Osteocyte (in vitro differentiated cells): ENCODE measurements at regions not wholly inside any gene's neighbourhood (a gene's known extent, or its start where the extent isn't known, plus 50 kb on each side); places are given as distances from the start of the nearest gene placed in this dataset.

ENCODE experiments used
- DNase-seq: peaks from one replicate; pipeline ENCODE4 v3.0.0; 2021; ENCODE audit warnings: mixed read lengths; ENCODE audit not compliant: unreplicated experiment; ENCODE audit errors: extremely low spot score
- H3K27ac Mint-ChIP-seq: one replicate; pipeline ENCODE4 v1.8.0; 2021; ENCODE audit warnings: mild to moderate bottlenecking, mixed read lengths; ENCODE audit not compliant: unreplicated experiment
- H3K27me3 Mint-ChIP-seq: one replicate; pipeline ENCODE4 v1.8.0; 2021; ENCODE audit warnings: mixed read lengths; ENCODE audit not compliant: unreplicated experiment
- H3K36me3 Mint-ChIP-seq: one replicate; pipeline ENCODE4 v1.8.0; 2021; ENCODE audit warnings: mixed read lengths; ENCODE audit not compliant: unreplicated experiment
- H3K4me1 Mint-ChIP-seq: one replicate; pipeline ENCODE4 v1.8.0; 2021; ENCODE audit warnings: mixed read lengths; ENCODE audit not compliant: unreplicated experiment
- H3K4me3 Mint-ChIP-seq: one replicate; pipeline ENCODE4 v1.8.0; 2021; ENCODE audit warnings: mild to moderate bottlenecking, moderate library complexity, mixed read lengths; ENCODE audit not compliant: unreplicated experiment
- H3K9me3 Mint-ChIP-seq: one replicate; pipeline ENCODE4 v1.8.0; 2021; ENCODE audit warnings: mixed read lengths; ENCODE audit not compliant: unreplicated experiment
- TF ChIP-seq, protein P1 (sequence below): fragments of 200-600 bp; sonication (generic); IDR thresholded peaks from 2 replicates; pipeline ENCODE4 v1.5.0; 2021; ENCODE audit warnings: antibody characterized with exemption, mild to moderate bottlenecking, moderate library complexity

DNA sequence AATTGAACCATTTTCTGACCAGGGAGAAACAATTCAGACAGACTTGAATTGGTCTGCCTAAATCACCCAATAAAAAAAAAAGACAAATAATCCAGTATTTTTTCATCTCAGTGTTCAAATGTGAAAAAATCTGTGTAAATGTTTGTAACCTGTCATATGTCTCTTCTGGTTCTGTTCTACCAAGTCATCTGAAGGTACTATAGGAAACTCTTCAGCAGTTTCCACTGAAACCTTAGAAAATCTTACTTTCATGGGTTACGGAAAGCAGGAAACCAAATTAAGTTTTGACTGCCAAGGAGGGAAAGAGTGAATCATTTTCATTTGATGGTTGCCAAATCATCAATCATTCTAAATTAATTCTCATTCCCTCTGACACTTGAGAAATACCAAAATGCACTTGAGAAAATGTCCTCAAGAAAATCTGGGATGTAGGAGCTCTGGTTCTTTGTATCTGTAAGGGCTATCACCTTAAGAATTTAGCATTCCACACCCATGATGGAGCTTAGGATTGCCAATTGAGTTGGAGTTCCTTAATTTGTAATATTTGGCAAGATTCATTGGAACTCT is 278.2 kb upstream of the KCNH8 start:
- no peak for DNase-seq
- TF ChIP-seq, protein P1, sequence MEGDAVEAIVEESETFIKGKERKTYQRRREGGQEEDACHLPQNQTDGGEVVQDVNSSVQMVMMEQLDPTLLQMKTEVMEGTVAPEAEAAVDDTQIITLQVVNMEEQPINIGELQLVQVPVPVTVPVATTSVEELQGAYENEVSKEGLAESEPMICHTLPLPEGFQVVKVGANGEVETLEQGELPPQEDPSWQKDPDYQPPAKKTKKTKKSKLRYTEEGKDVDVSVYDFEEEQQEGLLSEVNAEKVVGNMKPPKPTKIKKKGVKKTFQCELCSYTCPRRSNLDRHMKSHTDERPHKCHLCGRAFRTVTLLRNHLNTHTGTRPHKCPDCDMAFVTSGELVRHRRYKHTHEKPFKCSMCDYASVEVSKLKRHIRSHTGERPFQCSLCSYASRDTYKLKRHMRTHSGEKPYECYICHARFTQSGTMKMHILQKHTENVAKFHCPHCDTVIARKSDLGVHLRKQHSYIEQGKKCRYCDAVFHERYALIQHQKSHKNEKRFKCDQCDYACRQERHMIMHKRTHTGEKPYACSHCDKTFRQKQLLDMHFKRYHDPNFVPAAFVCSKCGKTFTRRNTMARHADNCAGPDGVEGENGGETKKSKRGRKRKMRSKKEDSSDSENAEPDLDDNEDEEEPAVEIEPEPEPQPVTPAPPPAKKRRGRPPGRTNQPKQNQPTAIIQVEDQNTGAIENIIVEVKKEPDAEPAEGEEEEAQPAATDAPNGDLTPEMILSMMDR: no peak
- Mint-ChIP-seq H3K9me3 (no peaks in the 10 kb centered on the region), H3K27me3 (no peaks in the 10 kb centered on the region), H3K4me1 (no peaks in the 10 kb centered on the region), H3K36me3 (no peaks in the 10 kb centered on the region), H3K4me3 (no peak overlapping the region), H3K27ac (no peak overlapping the region)

DNA sequence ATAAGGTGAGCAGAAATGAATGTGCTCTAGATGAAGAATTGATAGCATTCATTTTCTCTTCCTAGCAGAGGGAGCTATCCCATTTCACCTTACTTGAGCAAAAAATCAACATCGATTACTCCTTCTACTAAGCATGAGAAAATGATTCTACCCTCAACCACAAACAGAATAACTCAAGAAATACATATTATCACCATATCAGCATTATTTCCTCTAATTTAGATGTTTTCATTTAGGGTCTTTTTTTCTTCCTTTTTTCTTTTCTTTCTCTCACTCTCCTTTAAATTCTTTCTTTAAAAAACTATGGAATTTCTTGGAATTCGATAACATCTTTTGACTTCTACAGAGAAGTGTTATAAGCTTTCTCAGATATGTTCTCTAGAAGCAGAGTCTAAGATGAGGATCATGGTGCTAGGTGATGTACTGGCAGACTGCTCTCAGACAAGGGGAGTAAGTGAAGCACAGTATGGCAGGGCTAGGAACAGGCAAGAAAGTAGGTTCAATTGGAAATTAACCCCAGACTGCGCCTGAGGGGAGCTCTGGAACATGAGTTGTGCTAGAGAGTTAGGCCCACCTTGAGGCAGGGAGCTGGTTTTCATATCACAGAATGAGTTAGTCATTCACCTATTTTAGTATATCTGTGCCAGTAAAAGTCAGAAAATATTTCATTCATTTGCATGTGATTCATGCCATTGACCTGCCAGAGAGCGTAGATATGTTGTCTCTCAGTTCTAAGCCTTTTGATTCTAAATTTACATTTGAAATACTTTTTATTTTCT is 279.2 kb upstream of the KCNH8 start:
- no peaks in the 10 kb centered on the region for H3K4me1 Mint-ChIP-seq
- DNase-seq: no peak
- H3K4me3 Mint-ChIP-seq: no peak overlapping the region
- no peaks in the 10 kb centered on the region for H3K9me3 Mint-ChIP-seq
- TF ChIP-seq, protein P1: no peak
- no peak overlapping the region for H3K27ac Mint-ChIP-seq
- H3K36me3 Mint-ChIP-seq: no peaks in the 10 kb centered on the region
- H3K27me3 Mint-ChIP-seq: no peaks in the 10 kb centered on the region

- Mint-ChIP-seq H3K36me3 (no peaks in the 10 kb centered on the region), H3K9me3 (no peaks in the 10 kb centered on the region), H3K27ac (no peak overlapping the region), H3K4me1 (no peaks in the 10 kb centered on the region), H3K27me3 (no peaks in the 10 kb centered on the region), H3K4me3 (no peak overlapping the region)
- no peak for DNase-seq
- TF ChIP-seq, protein P1: no peak
Measured at GRCh38 chr3:18866899-18867298, 281.4 kb upstream of the KCNH8 start.

DNA sequence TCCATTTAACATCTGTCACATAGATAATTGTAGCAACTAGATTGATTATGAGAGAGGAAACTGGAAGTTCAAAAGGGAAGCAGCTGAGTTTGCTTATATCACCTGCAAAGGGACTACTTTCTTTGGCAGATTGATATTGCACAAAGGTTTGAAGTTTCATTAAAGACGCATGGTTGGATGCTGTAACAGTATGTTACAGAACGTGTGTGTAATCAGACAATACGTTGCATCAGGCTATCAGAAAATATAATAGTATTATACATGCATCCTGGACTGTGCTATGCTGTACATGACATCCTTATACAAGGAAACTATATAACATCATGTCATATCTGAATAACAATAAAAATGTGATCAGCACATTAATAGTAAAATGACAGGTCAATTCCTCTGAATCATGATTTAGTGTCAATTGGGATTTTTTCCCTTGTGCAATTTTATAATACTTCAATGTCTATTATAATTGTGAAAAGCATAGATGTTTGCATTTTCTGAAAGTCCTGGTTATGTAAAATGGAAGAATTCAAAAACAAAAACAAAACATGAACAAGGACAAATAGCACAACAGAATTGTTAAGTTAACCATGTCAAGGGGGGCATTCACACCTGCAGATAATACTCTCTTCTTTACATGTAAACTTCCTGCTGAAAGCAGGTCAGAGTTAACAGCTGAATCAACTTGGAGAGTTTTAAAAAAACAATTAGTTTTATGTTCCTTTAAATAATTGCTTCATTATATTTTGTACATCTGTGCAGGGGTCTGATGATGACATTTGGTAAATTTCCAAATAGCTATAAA is 283.2 kb upstream of the KCNH8 start:
- no peaks in the 10 kb centered on the region for H3K9me3 Mint-ChIP-seq
- no peak overlapping the region for H3K4me3 Mint-ChIP-seq
- H3K27me3 Mint-ChIP-seq: no peaks in the 10 kb centered on the region
- no peak for DNase-seq
- H3K36me3 Mint-ChIP-seq: no peaks in the 10 kb centered on the region
- H3K4me1 Mint-ChIP-seq: no peaks in the 10 kb centered on the region
- H3K27ac Mint-ChIP-seq: no peak overlapping the region
- TF ChIP-seq, protein P1: no peak

GRCh38 chr3:18862077-18862476 is 286.2 kb upstream of the KCNH8 start:
- H3K36me3 Mint-ChIP-seq: no peaks in the 10 kb centered on the region
- H3K27ac Mint-ChIP-seq: no peak overlapping the region
- H3K4me3 Mint-ChIP-seq: no peak overlapping the region
- TF ChIP-seq, protein P1: no peak
- no peaks in the 10 kb centered on the region for H3K4me1 Mint-ChIP-seq
- DNase-seq: no peak
- no peaks in the 10 kb centered on the region for H3K27me3 Mint-ChIP-seq
- H3K9me3 Mint-ChIP-seq: no peaks in the 10 kb centered on the region
